Osteocyte (in vitro differentiated cells): ENCODE measurements at regions not wholly inside any gene's neighbourhood (a gene's known extent, or its start where the extent isn't known, plus 50 kb on each side); places are given as distances from the start of the nearest gene placed in this dataset.
A peak's percentile ranks its signal among the peaks of the same experiment; 100 is the strongest.

ENCODE experiments used
- DNase-seq: peaks from one replicate; pipeline ENCODE4 v3.0.0; 2021; ENCODE audit warnings: mixed read lengths; ENCODE audit not compliant: unreplicated experiment; ENCODE audit errors: extremely low spot score
- H3K27ac Mint-ChIP-seq: one replicate; pipeline ENCODE4 v1.8.0; 2021; ENCODE audit warnings: mild to moderate bottlenecking, mixed read lengths; ENCODE audit not compliant: unreplicated experiment
- H3K27me3 Mint-ChIP-seq: one replicate; pipeline ENCODE4 v1.8.0; 2021; ENCODE audit warnings: mixed read lengths; ENCODE audit not compliant: unreplicated experiment
- H3K36me3 Mint-ChIP-seq: one replicate; pipeline ENCODE4 v1.8.0; 2021; ENCODE audit warnings: mixed read lengths; ENCODE audit not compliant: unreplicated experiment
- H3K4me1 Mint-ChIP-seq: one replicate; pipeline ENCODE4 v1.8.0; 2021; ENCODE audit warnings: mixed read lengths; ENCODE audit not compliant: unreplicated experiment
- H3K4me3 Mint-ChIP-seq: one replicate; pipeline ENCODE4 v1.8.0; 2021; ENCODE audit warnings: mild to moderate bottlenecking, moderate library complexity, mixed read lengths; ENCODE audit not compliant: unreplicated experiment
- H3K9me3 Mint-ChIP-seq: one replicate; pipeline ENCODE4 v1.8.0; 2021; ENCODE audit warnings: mixed read lengths; ENCODE audit not compliant: unreplicated experiment
- CTCF ChIP-seq: fragments of 200-600 bp; sonication (generic); IDR thresholded peaks from 2 replicates; pipeline ENCODE4 v1.5.0; 2021; ENCODE audit warnings: antibody characterized with exemption, mild to moderate bottlenecking, moderate library complexity

DNA sequence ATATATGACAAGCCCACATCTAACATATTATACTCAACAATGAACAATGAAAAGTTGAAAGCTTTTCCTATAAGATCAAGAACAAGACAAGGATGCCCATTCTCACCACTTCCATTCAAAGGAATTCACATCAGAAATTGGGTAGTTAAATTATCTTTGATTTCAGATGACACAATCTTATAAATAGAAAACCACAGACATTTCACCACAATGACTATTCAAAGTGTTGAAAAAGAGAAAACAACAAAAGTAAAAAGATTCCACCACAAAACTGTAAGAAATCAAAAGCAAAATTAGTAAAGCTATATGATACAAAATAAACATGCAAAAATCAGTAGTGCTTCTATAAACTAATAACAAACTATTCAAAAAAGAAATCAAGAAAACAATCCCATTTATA is 279.7 kb upstream of the MYT1L start:
- Mint-ChIP-seq H3K27me3 (no peaks in the 10 kb centered on the region), H3K36me3 (no peaks in the 10 kb centered on the region), H3K27ac (no peak overlapping the region), H3K9me3 (peaks cover 4% of the 10 kb centered on the region), H3K4me3 (no peak overlapping the region), H3K4me1 (peaks cover 5% of the 10 kb centered on the region)
- DNase-seq, result no peak
- TF ChIP-seq CTCF, result no peak

DNA sequence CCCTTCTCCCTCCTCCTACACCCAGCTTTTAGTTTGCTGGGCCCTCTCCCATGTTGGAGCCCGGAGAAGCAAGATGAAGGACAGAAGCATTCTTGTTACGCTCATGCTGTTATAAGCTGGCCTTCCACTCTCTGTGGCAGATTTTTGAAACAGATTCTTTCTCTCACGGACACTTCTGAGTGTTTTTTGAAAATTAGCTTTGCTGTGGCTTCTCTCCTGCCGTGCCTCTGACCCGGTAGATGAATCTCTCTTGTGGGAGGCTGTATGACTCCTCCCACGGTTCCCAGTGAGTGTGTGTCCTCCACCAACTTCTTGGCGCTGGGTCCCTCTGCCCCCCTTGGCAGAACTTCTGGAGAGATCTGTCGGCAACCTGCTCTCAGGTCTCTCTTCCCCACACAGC is 269.3 kb upstream of the MYT1L start:
- Mint-ChIP-seq H3K27me3 (no peaks in the 10 kb centered on the region), H3K27ac (no peak overlapping the region), H3K9me3 (peaks cover 33% of the 10 kb centered on the region), H3K4me3 (no peak overlapping the region), H3K36me3 (no peaks in the 10 kb centered on the region), H3K4me1 (no peaks in the 10 kb centered on the region)
- no peak for TF ChIP-seq CTCF
- DNase-seq, result no peak

DNA sequence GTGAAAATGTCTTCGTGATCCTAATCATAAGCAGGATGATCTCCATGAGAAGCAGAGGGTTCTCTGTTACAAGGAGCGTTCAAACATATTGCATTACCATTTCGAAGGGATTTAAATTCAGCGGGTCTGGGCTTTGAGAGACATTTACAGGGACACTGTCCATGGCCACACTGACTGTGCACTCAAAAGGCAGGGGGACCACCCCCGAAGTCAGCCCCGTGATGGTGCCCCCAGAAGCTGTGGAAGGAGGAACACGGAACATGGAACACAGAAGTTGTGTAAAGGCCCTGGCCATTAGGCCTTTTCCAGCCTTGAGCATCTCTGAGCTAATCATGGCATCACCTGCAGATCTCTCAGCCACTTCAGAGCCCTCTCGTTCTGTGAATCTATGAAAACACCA is 268.4 kb upstream of the MYT1L start:
- no peaks in the 10 kb centered on the region for H3K27me3 Mint-ChIP-seq
- H3K36me3 Mint-ChIP-seq, result no peaks in the 10 kb centered on the region
- peaks cover 41% of the 10 kb centered on the region for H3K9me3 Mint-ChIP-seq
- TF ChIP-seq CTCF, result no peak
- no peaks in the 10 kb centered on the region for H3K4me1 Mint-ChIP-seq
- H3K27ac Mint-ChIP-seq, result no peak overlapping the region
- DNase-seq, result no peak
- H3K4me3 Mint-ChIP-seq, result no peak overlapping the region

DNA sequence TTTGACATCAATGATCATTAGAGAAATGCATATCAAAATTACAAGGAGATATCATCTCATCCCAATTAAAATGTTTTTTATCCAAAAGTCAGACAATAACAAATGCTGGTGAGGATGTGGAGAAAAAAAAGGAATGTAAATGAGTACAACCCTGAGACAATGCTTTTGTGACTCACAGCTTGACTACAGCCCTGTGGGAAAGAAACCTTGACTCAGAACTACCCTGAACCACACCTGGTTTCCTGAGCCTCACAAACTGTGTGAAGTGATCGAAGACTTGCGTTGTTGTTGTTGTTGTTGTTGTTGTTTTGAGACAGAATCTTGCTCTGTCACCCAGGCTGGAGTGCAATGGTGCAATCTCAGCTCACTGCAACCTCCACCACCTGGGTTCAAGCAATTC is 266.6 kb upstream of the MYT1L start:
- no peaks in the 10 kb centered on the region for H3K27me3 Mint-ChIP-seq
- H3K4me3 Mint-ChIP-seq, result no peak overlapping the region
- TF ChIP-seq CTCF, result no peak
- no peak overlapping the region for H3K27ac Mint-ChIP-seq
- no peaks in the 10 kb centered on the region for H3K4me1 Mint-ChIP-seq
- DNase-seq, result no peak
- peaks cover 56% of the 10 kb centered on the region for H3K9me3 Mint-ChIP-seq
- H3K36me3 Mint-ChIP-seq, result no peaks in the 10 kb centered on the region

GRCh38 chr2:2591542-2591940 is 260.5 kb upstream of the MYT1L start:
- Mint-ChIP-seq H3K9me3 (peaks cover 45% of the 10 kb centered on the region), H3K27me3 (no peaks in the 10 kb centered on the region), H3K36me3 (no peaks in the 10 kb centered on the region), H3K4me1 (no peaks in the 10 kb centered on the region), H3K4me3 (no peak overlapping the region), H3K27ac (no peak overlapping the region)
- TF ChIP-seq CTCF, result no peak
- DNase-seq, result peak; percentile 44
